ENCODE measurements at regions not wholly inside any gene's neighbourhood (a gene's known extent, or its start where the extent isn't known, plus 50 kb on each side); places are given as distances from the start of the nearest gene placed in this dataset.
"Not testable (repeated sequence)": the region's sequence is repeated elsewhere in the genome, so short reads cannot be mapped to it uniquely, and the experiment has no call there.

GRCh38 chr12:76177821-76178220, 93.3 kb upstream of the NAP1L1 start:
- DNase-seq (ENCODE audit: low spot score): no peak

GRCh38 chr12:76176940-76177339, 92.5 kb upstream of the NAP1L1 start:
- DNase-seq (ENCODE audit: low spot score): peak; percentile 25

GRCh38 chr12:76175946-76176345, 91.5 kb upstream of the NAP1L1 start:
- DNase-seq (ENCODE audit: low spot score): not testable (repeated sequence)

GRCh38 chr12:76173756-76174155, 89.3 kb upstream of the NAP1L1 start:
- DNase-seq (ENCODE audit: low spot score): no peak

- peak; percentile 73 for DNase-seq (ENCODE audit: low spot score)
Observed at GRCh38 chr12:76158518-76159321, 74.2 kb upstream of the NAP1L1 start.

- no peak for DNase-seq (ENCODE audit: low spot score)
Observed at GRCh38 chr12:76156726-76157125, 72.2 kb upstream of the NAP1L1 start.

- no peak for DNase-seq (ENCODE audit: low spot score)
Observed at GRCh38 chr12:76156314-76156713, 71.8 kb upstream of the NAP1L1 start.

- DNase-seq (ENCODE audit: low spot score): no peak
Observed at GRCh38 chr12:76155157-76155670, 70.7 kb upstream of the NAP1L1 start.

- no peak for DNase-seq (ENCODE audit: low spot score)
Observed at GRCh38 chr12:76153616-76154015, 69.1 kb upstream of the NAP1L1 start.

GRCh38 chr12:76152181-76152807, 67.8 kb upstream of the NAP1L1 start:
- DNase-seq (ENCODE audit: low spot score): no peak

GRCh38 chr12:76144245-76144549, 59.7 kb upstream of the NAP1L1 start:
- DNase-seq (ENCODE audit: low spot score): no peak

- no peak for DNase-seq (ENCODE audit: low spot score)
Observed at GRCh38 chr12:76143343-76144244, 59.1 kb upstream of the NAP1L1 start.

GRCh38 chr12:76142305-76142704, 57.8 kb upstream of the NAP1L1 start:
- DNase-seq (ENCODE audit: low spot score): no peak

- DNase-seq (ENCODE audit: low spot score): no peak
Observed at GRCh38 chr12:76138656-76139055, 54.2 kb upstream of the NAP1L1 start.

GRCh38 chr12:76137606-76138005, 53.1 kb upstream of the NAP1L1 start:
- no peak for DNase-seq (ENCODE audit: low spot score)

- no peak for DNase-seq (ENCODE audit: low spot score)
Observed at GRCh38 chr12:76135456-76135855, 51.0 kb upstream of the NAP1L1 start.

Data from AG08396 (cell line).